Fibroblast of lung (primary cell): ENCODE measurements at regions not wholly inside any gene's neighbourhood (a gene's known extent, or its start where the extent isn't known, plus 50 kb on each side); places are given as distances from the start of the nearest gene placed in this dataset.

ENCODE experiments used
- DNase-seq, 2 donors: peaks; one replicate each; pipeline versions ENCODE4 v3.0.0 to v3.0.0-alpha.2; 2010; ENCODE audit warnings: low read depth in 2 of 2
- H2AFZ ChIP-seq: 2 replicates; pipeline ENCODE4 v1.5.1; 2012; ENCODE audit warnings: low read length, control low read depth, inconsistent platforms
- H3K27ac ChIP-seq: 2 replicates; pipeline ENCODE4 v1.5.1; 2011; ENCODE audit warnings: low read length, control low read depth; ENCODE audit not compliant: insufficient read depth
- H3K27me3 ChIP-seq: 2 replicates; pipeline ENCODE4 v1.5.1; 2011; ENCODE audit warnings: mild to moderate bottlenecking, low read length; ENCODE audit not compliant: control insufficient read depth, insufficient read depth
- H3K36me3 ChIP-seq: 2 replicates; pipeline ENCODE4 v1.5.1; 2011; ENCODE audit warnings: low read length; ENCODE audit not compliant: control insufficient read depth, insufficient read depth
- H3K4me1 ChIP-seq: 2 replicates; pipeline ENCODE4 v1.5.1; 2011; ENCODE audit warnings: low read length; ENCODE audit not compliant: control insufficient read depth, insufficient read depth; ENCODE audit errors: extremely low read depth
- H3K4me2 ChIP-seq: 2 replicates; pipeline ENCODE4 v1.5.1; 2011; ENCODE audit warnings: low read length, control low read depth; ENCODE audit not compliant: insufficient read depth; ENCODE audit errors: extremely low read depth
- H3K4me3 ChIP-seq, 4 experiments: fragments of 200-600 bp in 1 of 4; sonication (generic) in 1 of 4; replicated peaks in 1 of 4; 2 replicates each; pipeline ENCODE4 v1.5.1; 2011 to 2016; ENCODE audit warnings: low read length in 4 of 4, low read depth in 3 of 4, mild to moderate bottlenecking in 3 of 4, control low read depth in 2 of 4, inconsistent platforms in 1 of 4, mixed read lengths in 1 of 4; ENCODE audit not compliant: insufficient read depth in 1 of 4; ENCODE audit errors: control extremely low read depth in 1 of 4
- H3K79me2 ChIP-seq: 2 replicates; pipeline ENCODE4 v1.5.1; 2012; ENCODE audit warnings: mild to moderate bottlenecking, low read length, inconsistent platforms; ENCODE audit not compliant: control insufficient read depth, insufficient read depth
- H3K9ac ChIP-seq: 2 replicates; pipeline ENCODE4 v1.5.1; 2011; ENCODE audit warnings: mild to moderate bottlenecking, low read length, control low read depth; ENCODE audit not compliant: insufficient read depth
- H3K9me3 ChIP-seq: 2 replicates; pipeline ENCODE4 v1.5.1; 2012; ENCODE audit warnings: low read depth, low read length; ENCODE audit not compliant: control insufficient read depth, insufficient read depth
- H4K20me1 ChIP-seq: 2 replicates; pipeline ENCODE4 v1.5.1; 2011; ENCODE audit warnings: low read length; ENCODE audit not compliant: control insufficient read depth, insufficient read depth; ENCODE audit errors: extremely low read depth
- CTCF ChIP-seq, 2 donors: IDR thresholded peaks in 1 of 2; conservative IDR thresholded peaks in 1 of 2; 1 replicate in 1 of 2; 2 replicates in 1 of 2; pipeline ENCODE4 v1.5.1; 2011 to 2012; ENCODE audit warnings: low read length in 2 of 2, control low read depth in 1 of 2, inconsistent platforms in 1 of 2, low read depth in 1 of 2, mild to moderate bottlenecking in 1 of 2
- EZH2 ChIP-seq: IDR thresholded peaks from 2 replicates; pipeline ENCODE4 v1.5.1; 2012; ENCODE audit warnings: low read length, control low read depth, mild to moderate bottlenecking; ENCODE audit errors: missing control alignments

GRCh38 chr4:163818673-163819072 is 324.2 kb downstream of the TMA16 start:
- Histone ChIP-seq H4K20me1 (no peaks in the 10 kb centered on the region), H3K4me3 (no peak overlapping the region), H3K9me3 (no peaks in the 10 kb centered on the region), H3K4me2 (no peak overlapping the region), H3K36me3 (no peaks in the 10 kb centered on the region), H2AFZ (no peak overlapping the region), H3K4me1 (no peaks in the 10 kb centered on the region), H3K27ac (no peak overlapping the region), H3K79me2 (no peaks in the 10 kb centered on the region), H3K9ac (no peak overlapping the region), H3K27me3 (no peaks in the 10 kb centered on the region)
- no peak for DNase-seq
- TF ChIP-seq CTCF (conservative IDR thresholded peaks at IDR 0.05 in 1 of 2, IDR thresholded peaks at IDR 0.05 in 1 of 2; ENCODE audit: low read depth in 1 of 2, low read length in 2 of 2), result no peak
- no peak for TF ChIP-seq EZH2

- DNase-seq, result no peak
- Histone ChIP-seq H3K9me3 (no peaks in the 10 kb centered on the region), H3K79me2 (no peaks in the 10 kb centered on the region), H3K4me1 (no peaks in the 10 kb centered on the region), H3K4me3 (no peak overlapping the region), H4K20me1 (no peaks in the 10 kb centered on the region), H3K36me3 (no peaks in the 10 kb centered on the region), H3K4me2 (no peak overlapping the region), H3K9ac (no peak overlapping the region), H2AFZ (no peak overlapping the region), H3K27me3 (no peaks in the 10 kb centered on the region), H3K27ac (no peak overlapping the region)
- TF ChIP-seq CTCF (conservative IDR thresholded peaks at IDR 0.05 in 1 of 2, IDR thresholded peaks at IDR 0.05 in 1 of 2; ENCODE audit: low read depth in 1 of 2, low read length in 2 of 2) (no peak), EZH2 (no peak)
Measured at GRCh38 chr4:163833669-163834068, 339.2 kb downstream of the TMA16 start.

- TF ChIP-seq EZH2, result no peak
- no peak for TF ChIP-seq CTCF (conservative IDR thresholded peaks at IDR 0.05 in 1 of 2, IDR thresholded peaks at IDR 0.05 in 1 of 2; ENCODE audit: low read depth in 1 of 2, low read length in 2 of 2)
- Histone ChIP-seq H3K9me3 (no peaks in the 10 kb centered on the region), H3K27me3 (no peaks in the 10 kb centered on the region), H2AFZ (no peak overlapping the region), H4K20me1 (no peaks in the 10 kb centered on the region), H3K36me3 (no peaks in the 10 kb centered on the region), H3K4me3 (no peak overlapping the region), H3K79me2 (no peaks in the 10 kb centered on the region), H3K4me2 (no peak overlapping the region), H3K9ac (no peak overlapping the region), H3K27ac (no peak overlapping the region), H3K4me1 (no peaks in the 10 kb centered on the region)
- no peak for DNase-seq
Measured at GRCh38 chr4:163846008-163846407, 351.5 kb downstream of the TMA16 start.
